Panc1 (cell line): ENCODE measurements at regions not wholly inside any gene's neighbourhood (a gene's known extent, or its start where the extent isn't known, plus 50 kb on each side); places are given as distances from the start of the nearest gene placed in this dataset.

Source experiments
- ATAC-seq: fragments of 200-7000 bp; cut with Tn5 transposase; 2 replicates; pipeline ENCODE4 v1.9.1; 2020; ENCODE audit warnings: mild to moderate bottlenecking, moderate library complexity
- BruUV-seq: library from RNA; stranded (reverse); fragments of 400-500 nt; replicated peaks from 2 replicates; lab custom pipeline; 2021; lab: Mats Ljungman, UMichigan
- CTCF ChIA-PET: fragments of 300-600 bp; sonication (Branson Sonifier 250); formaldehyde crosslinking; loops from one replicate; lab custom pipeline; 2022; ENCODE audit warnings: antibody characterized with exemption; lab: Charles Lee
- POLR2A ChIA-PET: fragments of 300-600 bp; sonication (Branson Sonifier 250); formaldehyde crosslinking; loops from one replicate; lab custom pipeline; 2022; ENCODE audit warnings: antibody characterized with exemption; lab: Charles Lee
- DNase-seq: peaks from one replicate; pipeline ENCODE4 v3.0.0-alpha.2; 2010; ENCODE audit warnings: low read depth, low spot score
- H3K27ac ChIP-seq: 2 replicates; pipeline ENCODE4 v1.5.1; 2011; ENCODE audit warnings: mild to moderate bottlenecking, low read length, inconsistent platforms
- H3K27me3 ChIP-seq: fragments of 200-500 bp; sonication (Bioruptor generic); 2 replicates; pipeline ENCODE4 v1.6.0; 2014; ENCODE audit warnings: low read length, inconsistent platforms; ENCODE audit not compliant: control insufficient read depth, insufficient read depth
- H3K36me3 ChIP-seq: fragments of 200-500 bp; sonication (Bioruptor generic); 2 replicates; pipeline ENCODE4 v1.5.1; 2014; ENCODE audit warnings: inconsistent platforms, mild to moderate bottlenecking, low read length, moderate library complexity; ENCODE audit not compliant: control insufficient read depth, insufficient read depth
- H3K4me1 ChIP-seq: 2 replicates; pipeline ENCODE4 v1.5.1; 2011; ENCODE audit warnings: inconsistent platforms, mild to moderate bottlenecking, low read length, moderate library complexity; ENCODE audit not compliant: control insufficient read depth, insufficient read depth
- H3K4me3 ChIP-seq, 2 experiments: 2 replicates each; pipeline ENCODE4 v1.5.1; 2011 to 2012; ENCODE audit warnings: low read depth in 2 of 2, low read length in 2 of 2, mild to moderate bottlenecking in 2 of 2, inconsistent platforms in 1 of 2, moderate library complexity in 1 of 2
- H3K9me3 ChIP-seq: fragments of 200-500 bp; sonication (Bioruptor generic); 2 replicates; pipeline ENCODE4 v1.5.1; 2014; ENCODE audit warnings: low read depth, mild to moderate bottlenecking, inconsistent platforms, low read length, moderate library complexity; ENCODE audit not compliant: control insufficient read depth, insufficient read depth
- POLR2AphosphoS5 ChIP-seq: IDR thresholded peaks from 2 replicates; pipeline ENCODE4 v1.6.1; 2012; ENCODE audit warnings: mild to moderate bottlenecking, low read depth, low read length, moderate library complexity
- SIN3A ChIP-seq: IDR thresholded peaks from 2 replicates; pipeline ENCODE4 v1.6.1; 2012; ENCODE audit warnings: low read depth, mild to moderate bottlenecking, low read length, moderate library complexity, borderline replicate concordance; ENCODE audit not compliant: insufficient read depth
- TCF7L2 ChIP-seq: IDR thresholded peaks from 2 replicates; pipeline ENCODE4 v1.6.1; 2011; ENCODE audit warnings: mild to moderate bottlenecking, low read depth, low read length, inconsistent platforms
- in situ Hi-C: cut with HindIII; loops from 2 replicates; pipeline ENCODE4 v1.10.0; 2016; ENCODE audit warnings: low sequenced_read_pairs, low pct_unique_long_range_greater_than_20kb
- intact Hi-C: fragments of 100-400 bp; cut with micrococcal nuclease; formaldehyde crosslinking; loops from one replicate; pipeline ENCODE4 v1.10.0; 2022; ENCODE audit not compliant: unreplicated experiment
- TF ChIP-seq, protein P1 (sequence below), 2 experiments: IDR thresholded peaks; 2 replicates each; pipeline ENCODE4 v1.6.1; 2011 to 2012; ENCODE audit warnings: low read depth in 2 of 2, control low read depth in 1 of 2, low read length in 1 of 2, mild to moderate bottlenecking in 1 of 2, moderate library complexity in 1 of 2; ENCODE audit not compliant: insufficient read depth in 1 of 2
- TF ChIP-seq, protein P2 (sequence below): fragments of 450-650 bp; IDR thresholded peaks from 2 replicates; pipeline ENCODE4 v1.5.1; 2017; ENCODE audit warnings: mild to moderate bottlenecking

DNA sequence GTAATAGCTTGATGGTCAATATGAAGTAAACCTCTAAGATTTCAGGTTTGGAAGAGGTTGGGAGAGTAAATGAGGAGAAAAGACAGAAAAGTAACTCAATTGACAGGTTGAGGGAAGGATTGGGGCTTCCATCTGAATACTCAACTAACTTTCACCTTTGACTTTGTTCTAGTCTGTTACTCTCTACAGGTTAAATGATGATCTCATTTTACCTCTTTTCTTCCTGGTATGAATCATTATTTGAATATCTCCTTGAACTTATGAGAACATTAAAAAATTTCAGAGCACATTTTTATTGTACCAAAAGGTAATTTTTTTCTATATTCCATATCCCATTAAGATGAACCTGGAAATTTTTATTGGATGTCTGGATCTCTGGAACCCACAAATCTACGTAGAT lies 87.9 kb upstream of the KCNH8 start:
- H3K4me3 ChIP-seq, result no peak overlapping the region
- no peaks in the 10 kb centered on the region for H3K36me3 ChIP-seq
- DNase-seq, result no peak
- H3K9me3 ChIP-seq, result no peaks in the 10 kb centered on the region
- ChIA-PET CTCF (no interaction called here), POLR2A (no interaction called here)
- no peak for ATAC-seq
- H3K27ac ChIP-seq, result no peak overlapping the region
- in situ Hi-C loops (no loop called here), intact Hi-C loops (no loop called here)
- H3K4me1 ChIP-seq, result no peaks in the 10 kb centered on the region
- no peak for TF ChIP-seq POLR2AphosphoS5
- TF ChIP-seq SIN3A, result no peak
- TF ChIP-seq, protein P1, sequence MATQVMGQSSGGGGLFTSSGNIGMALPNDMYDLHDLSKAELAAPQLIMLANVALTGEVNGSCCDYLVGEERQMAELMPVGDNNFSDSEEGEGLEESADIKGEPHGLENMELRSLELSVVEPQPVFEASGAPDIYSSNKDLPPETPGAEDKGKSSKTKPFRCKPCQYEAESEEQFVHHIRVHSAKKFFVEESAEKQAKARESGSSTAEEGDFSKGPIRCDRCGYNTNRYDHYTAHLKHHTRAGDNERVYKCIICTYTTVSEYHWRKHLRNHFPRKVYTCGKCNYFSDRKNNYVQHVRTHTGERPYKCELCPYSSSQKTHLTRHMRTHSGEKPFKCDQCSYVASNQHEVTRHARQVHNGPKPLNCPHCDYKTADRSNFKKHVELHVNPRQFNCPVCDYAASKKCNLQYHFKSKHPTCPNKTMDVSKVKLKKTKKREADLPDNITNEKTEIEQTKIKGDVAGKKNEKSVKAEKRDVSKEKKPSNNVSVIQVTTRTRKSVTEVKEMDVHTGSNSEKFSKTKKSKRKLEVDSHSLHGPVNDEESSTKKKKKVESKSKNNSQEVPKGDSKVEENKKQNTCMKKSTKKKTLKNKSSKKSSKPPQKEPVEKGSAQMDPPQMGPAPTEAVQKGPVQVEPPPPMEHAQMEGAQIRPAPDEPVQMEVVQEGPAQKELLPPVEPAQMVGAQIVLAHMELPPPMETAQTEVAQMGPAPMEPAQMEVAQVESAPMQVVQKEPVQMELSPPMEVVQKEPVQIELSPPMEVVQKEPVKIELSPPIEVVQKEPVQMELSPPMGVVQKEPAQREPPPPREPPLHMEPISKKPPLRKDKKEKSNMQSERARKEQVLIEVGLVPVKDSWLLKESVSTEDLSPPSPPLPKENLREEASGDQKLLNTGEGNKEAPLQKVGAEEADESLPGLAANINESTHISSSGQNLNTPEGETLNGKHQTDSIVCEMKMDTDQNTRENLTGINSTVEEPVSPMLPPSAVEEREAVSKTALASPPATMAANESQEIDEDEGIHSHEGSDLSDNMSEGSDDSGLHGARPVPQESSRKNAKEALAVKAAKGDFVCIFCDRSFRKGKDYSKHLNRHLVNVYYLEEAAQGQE (IDR thresholded peaks at IDR 0.05; ENCODE audit: insufficient read depth in 1 of 2, low read depth in 2 of 2, low read length in 1 of 2), result no peak
- TF ChIP-seq TCF7L2, result no peak
- H3K27me3 ChIP-seq, result no peaks in the 10 kb centered on the region
- no TSS peak for BruUV-seq

DNA sequence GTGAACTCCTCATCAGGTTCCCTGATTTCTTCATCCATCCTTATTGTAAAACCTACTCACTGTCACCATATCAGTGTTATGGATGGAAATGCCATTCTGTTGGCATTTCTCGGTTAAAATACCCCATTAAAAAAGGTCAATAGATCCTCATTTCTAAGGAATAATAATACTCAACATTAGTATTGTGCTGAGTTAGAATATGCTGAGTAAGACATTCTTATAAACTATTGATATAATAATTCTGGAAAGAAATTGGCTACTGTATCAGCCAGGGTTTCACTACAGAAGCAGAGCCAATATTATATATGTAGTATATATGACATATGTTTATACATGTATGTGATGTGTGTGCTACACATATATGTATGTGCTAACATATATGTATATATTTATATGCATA lies 95.4 kb upstream of the KCNH8 start:
- TF ChIP-seq, protein P2, sequence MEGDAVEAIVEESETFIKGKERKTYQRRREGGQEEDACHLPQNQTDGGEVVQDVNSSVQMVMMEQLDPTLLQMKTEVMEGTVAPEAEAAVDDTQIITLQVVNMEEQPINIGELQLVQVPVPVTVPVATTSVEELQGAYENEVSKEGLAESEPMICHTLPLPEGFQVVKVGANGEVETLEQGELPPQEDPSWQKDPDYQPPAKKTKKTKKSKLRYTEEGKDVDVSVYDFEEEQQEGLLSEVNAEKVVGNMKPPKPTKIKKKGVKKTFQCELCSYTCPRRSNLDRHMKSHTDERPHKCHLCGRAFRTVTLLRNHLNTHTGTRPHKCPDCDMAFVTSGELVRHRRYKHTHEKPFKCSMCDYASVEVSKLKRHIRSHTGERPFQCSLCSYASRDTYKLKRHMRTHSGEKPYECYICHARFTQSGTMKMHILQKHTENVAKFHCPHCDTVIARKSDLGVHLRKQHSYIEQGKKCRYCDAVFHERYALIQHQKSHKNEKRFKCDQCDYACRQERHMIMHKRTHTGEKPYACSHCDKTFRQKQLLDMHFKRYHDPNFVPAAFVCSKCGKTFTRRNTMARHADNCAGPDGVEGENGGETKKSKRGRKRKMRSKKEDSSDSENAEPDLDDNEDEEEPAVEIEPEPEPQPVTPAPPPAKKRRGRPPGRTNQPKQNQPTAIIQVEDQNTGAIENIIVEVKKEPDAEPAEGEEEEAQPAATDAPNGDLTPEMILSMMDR, result no peak
- TF ChIP-seq, protein P1 (IDR thresholded peaks at IDR 0.05; ENCODE audit: insufficient read depth in 1 of 2, low read depth in 2 of 2, low read length in 1 of 2), result no peak
- no peak for TF ChIP-seq POLR2AphosphoS5
- TF ChIP-seq SIN3A, result no peak
- no TSS peak for BruUV-seq
- intact Hi-C loops, result no loop called here
- Histone ChIP-seq H3K27ac (no peak overlapping the region), H3K4me3 (no peak overlapping the region), H3K9me3 (no peaks in the 10 kb centered on the region), H3K4me1 (no peaks in the 10 kb centered on the region), H3K27me3 (no peaks in the 10 kb centered on the region), H3K36me3 (no peaks in the 10 kb centered on the region)
- ChIA-PET POLR2A (no interaction called here), CTCF (no interaction called here)
- DNase-seq, result no peak
- in situ Hi-C loops, result no loop called here
- no peak for ATAC-seq
